HCT116 (cell line): ENCODE measurements at regions not wholly inside any gene's neighbourhood (a gene's known extent, or its start where the extent isn't known, plus 50 kb on each side); places are given as distances from the start of the nearest gene placed in this dataset.

Source experiments
- ATAC-seq: fragments of 200-7000 bp; cut with Tn5 transposase; 2 replicates; pipeline ENCODE4 v1.9.1; 2020; ENCODE audit warnings: mild to moderate bottlenecking, moderate library complexity
- BruUV-seq: library from RNA; stranded (reverse); fragments of 400-500 nt; replicated peaks from 2 replicates; lab custom pipeline; 2021; lab: Mats Ljungman, UMichigan
- CTCF ChIA-PET: fragments of 300-600 bp; sonication (Branson Sonifier 250); formaldehyde crosslinking; loops from one replicate; lab custom pipeline; 2021; ENCODE audit warnings: antibody characterized with exemption; lab: Charles Lee
- POLR2A ChIA-PET: fragments of 300-600, 350-600 bp; sonication (Branson Sonifier 250); formaldehyde crosslinking; loops from one replicate; lab custom pipeline; 2021; ENCODE audit warnings: antibody characterized with exemption; lab: Charles Lee
- RAD21 ChIA-PET, 2 experiments: fragments of 300-600 bp; sonication (Branson Sonifier 250); formaldehyde crosslinking; loops; one replicate each; lab custom pipeline; 2023; ENCODE audit warnings: low total read pairs in 2 of 2; ENCODE audit not compliant: uncharacterized antibody in 2 of 2, unreplicated experiment in 2 of 2, low non-redundant PET in 1 of 2; lab: Charles Lee
- DNase-seq: peaks from one replicate; pipeline ENCODE4 v3.0.0-alpha.2; 2010; ENCODE audit warnings: low read depth, low spot score
- H2AFZ ChIP-seq: fragments of 200-600 bp; shearing (Covaris generic), sonication (generic); 2 replicates; pipeline ENCODE4 v1.6.1; 2017; ENCODE audit warnings: low read depth, mixed run types, mixed read lengths, antibody characterized with exemption, low read length; ENCODE audit not compliant: poor library complexity, severe bottlenecking
- H3K27ac ChIP-seq: 2 replicates; pipeline ENCODE4 v1.5.1; 2012; ENCODE audit warnings: low read depth, low read length
- H3K27me3 ChIP-seq: fragments of 200-600 bp; sonication (generic); 2 replicates; pipeline ENCODE4 v1.6.1; 2016; ENCODE audit warnings: mixed run types, low read length, mixed read lengths; ENCODE audit not compliant: insufficient read depth
- H3K36me3 ChIP-seq, 2 experiments: fragments of 200-500 bp in 1 of 2; fragments of 200-600 bp in 1 of 2; sonication (Bioruptor generic) in 1 of 2; sonication (generic) in 1 of 2; 2 replicates each; pipeline versions ENCODE4 v1.5.1 to v1.6.1; 2014 to 2016; ENCODE audit warnings: low read length in 2 of 2, inconsistent platforms in 1 of 2, mixed read lengths in 1 of 2, mixed run types in 1 of 2; ENCODE audit not compliant: insufficient read depth in 2 of 2, control insufficient read depth in 1 of 2
- H3K4me1 ChIP-seq, 2 experiments: fragments of 200-600 bp in 1 of 2; sonication (generic) in 1 of 2; 2 replicates each; pipeline versions ENCODE4 v1.5.1 to v1.6.1; 2012 to 2017; ENCODE audit warnings: low read length in 2 of 2, inconsistent platforms in 1 of 2, mild to moderate bottlenecking in 1 of 2, mixed read lengths in 1 of 2, mixed run types in 1 of 2, moderate library complexity in 1 of 2; ENCODE audit not compliant: insufficient read depth in 2 of 2, control insufficient read depth in 1 of 2
- H3K4me2 ChIP-seq: fragments of 200-600 bp; sonication (generic); 2 replicates; pipeline ENCODE4 v1.6.1; 2017; ENCODE audit warnings: mixed run types, low read length, mixed read lengths
- H3K4me3 ChIP-seq, 2 experiments: fragments of 200-600 bp in 1 of 2; sonication (generic) in 1 of 2; replicated peaks in 1 of 2; 2 replicates each; pipeline ENCODE4 v1.5.1; 2011 to 2016; ENCODE audit warnings: low read length in 2 of 2, control low read depth in 1 of 2, low read depth in 1 of 2, mild to moderate bottlenecking in 1 of 2, mixed read lengths in 1 of 2, mixed run types in 1 of 2
- H3K79me2 ChIP-seq: fragments of 200-600 bp; sonication (generic); 2 replicates; pipeline ENCODE4 v1.6.1; 2017; ENCODE audit warnings: mild to moderate bottlenecking, mixed run types, low read length, moderate library complexity, mixed read lengths; ENCODE audit not compliant: insufficient read depth
- H3K9ac ChIP-seq: fragments of 200-600 bp; sonication (generic); 2 replicates; pipeline ENCODE4 v1.6.1; 2016; ENCODE audit warnings: low read length, mixed read lengths
- H3K9me2 ChIP-seq: fragments of 200-600 bp; sonication (generic), shearing (Covaris generic); 2 replicates; pipeline ENCODE4 v1.6.1; 2017; ENCODE audit warnings: mixed run types, mild to moderate bottlenecking, moderate library complexity; ENCODE audit not compliant: insufficient read depth
- H3K9me3 ChIP-seq, 2 experiments: fragments of 200-500 bp in 1 of 2; fragments of 200-600 bp in 1 of 2; sonication (Bioruptor generic) in 1 of 2; sonication (generic) in 1 of 2; 2 replicates each; pipeline ENCODE4 v1.6.1; 2014 to 2017; ENCODE audit warnings: low read length in 2 of 2, mixed read lengths in 2 of 2, inconsistent platforms in 1 of 2, low read depth in 1 of 2, mild to moderate bottlenecking in 1 of 2, mixed run types in 1 of 2, moderate library complexity in 1 of 2; ENCODE audit not compliant: control insufficient read depth in 1 of 2, insufficient read depth in 1 of 2
- H4K20me1 ChIP-seq: fragments of 200-600 bp; sonication (generic), shearing (Covaris generic); 2 replicates; pipeline ENCODE4 v1.6.1; 2017; ENCODE audit warnings: mixed run types, mild to moderate bottlenecking, moderate library complexity; ENCODE audit not compliant: insufficient read depth
- CBX3 ChIP-seq: IDR thresholded peaks from 2 replicates; pipeline ENCODE4 v1.6.1; 2012; ENCODE audit warnings: low read depth
- CTCF ChIP-seq, 3 experiments: fragments of 200-600 bp in 1 of 3; sonication (generic) in 1 of 3; IDR thresholded peaks in 2 of 3; conservative IDR thresholded peaks in 1 of 3; 2 replicates each; pipeline ENCODE4 v1.5.1; 2012 to 2017; ENCODE audit warnings: low read depth in 2 of 3, low read length in 2 of 3, antibody characterized with exemption in 1 of 3, borderline replicate concordance in 1 of 3, control low read depth in 1 of 3, mild to moderate bottlenecking in 1 of 3, mixed read lengths in 1 of 3, mixed run types in 1 of 3, moderate library complexity in 1 of 3; ENCODE audit not compliant: insufficient read depth in 1 of 3
- ELF1 ChIP-seq: IDR thresholded peaks from 2 replicates; pipeline ENCODE4 v1.6.1; 2012; ENCODE audit warnings: low read depth, borderline replicate concordance
- EZH2phosphoT487 ChIP-seq: fragments of 200-600 bp; IDR thresholded peaks from 2 replicates; pipeline ENCODE4 v1.6.1; 2018; ENCODE audit warnings: antibody characterized with exemption, borderline replicate concordance
- MAX ChIP-seq: IDR thresholded peaks from 2 replicates; pipeline ENCODE4 v1.6.1; 2012
- POLR2A ChIP-seq: IDR thresholded peaks from 2 replicates; pipeline ENCODE4 v1.7.0; 2011; ENCODE audit warnings: borderline replicate concordance; ENCODE audit not compliant: insufficient read depth, insufficient read length; ENCODE audit errors: extremely low read depth
- POLR2AphosphoS5 ChIP-seq: IDR thresholded peaks from 2 replicates; pipeline ENCODE4 v1.6.1; 2011; ENCODE audit warnings: mild to moderate bottlenecking, low read depth, low read length, moderate library complexity
- RAD21 ChIP-seq: IDR thresholded peaks from 2 replicates; pipeline ENCODE4 v1.6.1; 2012; ENCODE audit warnings: low read depth, mild to moderate bottlenecking
- SIN3A ChIP-seq: IDR thresholded peaks from 2 replicates; pipeline ENCODE4 v1.6.1; 2012; ENCODE audit warnings: low read depth
- SP1 ChIP-seq: IDR thresholded peaks from 2 replicates; pipeline ENCODE4 v1.6.1; 2012; ENCODE audit warnings: low read depth
- SRF ChIP-seq: IDR thresholded peaks from 2 replicates; pipeline ENCODE4 v1.6.1; 2012; ENCODE audit warnings: low read depth
- TCF7L2 ChIP-seq: IDR thresholded peaks from 2 replicates; pipeline ENCODE4 v1.7.0; 2011; ENCODE audit warnings: borderline replicate concordance, inconsistent platforms; ENCODE audit not compliant: insufficient read depth, insufficient read length; ENCODE audit errors: extremely low read depth
- ZBTB33 ChIP-seq: IDR thresholded peaks from 2 replicates; pipeline ENCODE4 v1.6.1; 2011; ENCODE audit warnings: mild to moderate bottlenecking, low read length, moderate library complexity; ENCODE audit not compliant: insufficient replicate concordance; ENCODE audit errors: extremely low read depth
- ZFX ChIP-seq: fragments of 450-650 bp; IDR thresholded peaks from 2 replicates; pipeline ENCODE4 v1.6.1; 2017
- ZNF274 ChIP-seq: fragments of 200-500 bp; sonication (Bioruptor generic); IDR thresholded peaks from 2 replicates; pipeline ENCODE4 v1.6.1; 2014; ENCODE audit warnings: mild to moderate bottlenecking, low read depth, low read length, inconsistent platforms
- intact Hi-C: fragments of 100-400 bp; cut with micrococcal nuclease; formaldehyde crosslinking; loops from 2 replicates; pipeline ENCODE4 v1.10.0; 2022

- RAD21 ChIA-PET, result no interaction called here
- TF ChIP-seq CBX3, result no peak
- TF ChIP-seq CTCF (IDR thresholded peaks at IDR 0.05 in 2 of 3, conservative IDR thresholded peaks at IDR 0.05 in 1 of 3; ENCODE audit: borderline replicate concordance in 1 of 3, insufficient read depth in 1 of 3, low read depth in 2 of 3, low read length in 2 of 3), result no peak
- TF ChIP-seq POLR2A, result no peak
- TF ChIP-seq SIN3A, result no peak
- no peak for TF ChIP-seq SRF
- no peak for TF ChIP-seq ZBTB33
- TF ChIP-seq TCF7L2, result no peak
- no peak for TF ChIP-seq POLR2AphosphoS5
- TF ChIP-seq SP1, result no peak
- TF ChIP-seq ZNF274, result no peak
- no peak for TF ChIP-seq EZH2phosphoT487
- no peak for TF ChIP-seq MAX
- TF ChIP-seq RAD21, result no peak
- no peak for TF ChIP-seq ZFX
- no peak for TF ChIP-seq ELF1
- no TSS peak for BruUV-seq
- intact Hi-C loops, result no loop called here
- no peak overlapping the region for H3K4me2 ChIP-seq
- no peaks in the 10 kb centered on the region for H3K9me2 ChIP-seq
- H3K27me3 ChIP-seq, result no peaks in the 10 kb centered on the region
- CTCF ChIA-PET, result no interaction called here
- ATAC-seq (no peak), DNase-seq (no peak)
- H3K4me1 ChIP-seq, result peaks cover 16 to 22% of the 10 kb centered on the region in 2 experiments
- H3K9me3 ChIP-seq, result no peaks in the 10 kb centered on the region
- H3K27ac ChIP-seq, result no peak overlapping the region
- POLR2A ChIA-PET, result no interaction called here
- no peaks in the 10 kb centered on the region for H4K20me1 ChIP-seq
- H2AFZ ChIP-seq, result no peak overlapping the region
- H3K79me2 ChIP-seq, result no peaks in the 10 kb centered on the region
- no peak overlapping the region for H3K4me3 ChIP-seq
- H3K9ac ChIP-seq, result no peak overlapping the region
- H3K36me3 ChIP-seq, result no peaks in the 10 kb centered on the region
These were observed 89.0 kb upstream of the HK2 start for GRCh38 chr2:74744731-74745515.
